ENCODE measurements at regions not wholly inside any gene's neighbourhood (a gene's known extent, or its start where the extent isn't known, plus 50 kb on each side); places are given as distances from the start of the nearest gene placed in this dataset.

- Histone ChIP-seq H3K79me1 (ENCODE audit: low read depth in 1 of 2, low read length in 2 of 2) (no peaks in the 10 kb centered on the region), H2BK5ac (ENCODE audit: low read depth, low read length, poor library complexity, severe bottlenecking) (no peak overlapping the region), H3K56ac (ENCODE audit: extremely low read depth, insufficient read depth, low read length) (no peak overlapping the region), H3K9me3 (ENCODE audit: control insufficient read depth, insufficient read depth, low read length) (no peaks in the 10 kb centered on the region), H4K20me1 (ENCODE audit: insufficient read depth, low read length) (no peaks in the 10 kb centered on the region), H2AK9ac (replicated peaks; ENCODE audit: low read depth, low read length, poor library complexity) (no peak overlapping the region), H3K14ac (replicated peaks; ENCODE audit: low read depth, low read length) (no peak overlapping the region), H2BK120ac (ENCODE audit: low read depth, low read length) (no peak overlapping the region), H3K9me1 (ENCODE audit: insufficient read depth, low read length) (no peaks in the 10 kb centered on the region), H3K23ac (ENCODE audit: low read depth, low read length) (no peak overlapping the region), H3K4me3 (ENCODE audit: insufficient read depth, low read depth, low read length) (no peak overlapping the region), H4K5ac (ENCODE audit: low read depth, low read length) (no peak overlapping the region), H2AFZ (replicated peaks; ENCODE audit: low read length, poor library complexity) (no peak overlapping the region), H3K36me3 (ENCODE audit: control insufficient read depth, insufficient read depth, low read length) (no peaks in the 10 kb centered on the region), H3K4me1 (ENCODE audit: control insufficient read depth, insufficient read depth, low read length) (no peaks in the 10 kb centered on the region), H4K8ac (ENCODE audit: low read depth in 2 of 2, low read length in 2 of 2) (no peak overlapping the region), H2BK15ac (ENCODE audit: low read depth, low read length) (no peak overlapping the region), H4K91ac (ENCODE audit: insufficient read depth, low read depth, low read length) (no peak overlapping the region), H3K27me3 (ENCODE audit: control insufficient read depth, insufficient read depth, low read length) (no peaks in the 10 kb centered on the region), H3K4me2 (ENCODE audit: low read depth, low read length) (no peak overlapping the region), H2BK20ac (ENCODE audit: low read depth, low read length) (no peak overlapping the region), H2AK5ac (ENCODE audit: low read depth, low read length) (no peak overlapping the region), H3K18ac (ENCODE audit: low read depth, low read length) (no peak overlapping the region), H3K4ac (ENCODE audit: low read depth, low read length) (no peak overlapping the region), H3K9ac (ENCODE audit: low read depth, low read length) (no peak overlapping the region), H3K27ac (ENCODE audit: insufficient read depth, low read length) (no peak overlapping the region)
- POLR2A ChIA-PET (ENCODE audit: unreplicated experiment) = no interaction called here
- DNase-seq (no peak), ATAC-seq (ENCODE audit: low read depth) (no peak)
- intact Hi-C loops (cut with micrococcal nuclease) (no loop called here), in situ Hi-C loops (cut with MboI; ENCODE audit: low sequenced_read_pairs) (no loop called here), dilution Hi-C loops (cut with HindIII; ENCODE audit: low sequenced_read_pairs, unreplicated experiment) (no loop called here)
- no TSS peak for BruUV-seq (replicated peaks)
- TF ChIP-seq FOS (IDR thresholded peaks at IDR 0.05; ENCODE audit: low read depth, low read length) (no peak), MAZ (IDR thresholded peaks at IDR 0.05; ENCODE audit: borderline replicate concordance, low read depth, low read length) (no peak), RAD21 (IDR thresholded peaks at IDR 0.05; ENCODE audit: low read length) (no peak), RFX5 (IDR thresholded peaks at IDR 0.05; ENCODE audit: low read depth, low read length) (no peak), POLR2A (IDR thresholded peaks at IDR 0.05; ENCODE audit: low read depth, low read length) (no peak)
- TF ChIP-seq, protein P1, sequence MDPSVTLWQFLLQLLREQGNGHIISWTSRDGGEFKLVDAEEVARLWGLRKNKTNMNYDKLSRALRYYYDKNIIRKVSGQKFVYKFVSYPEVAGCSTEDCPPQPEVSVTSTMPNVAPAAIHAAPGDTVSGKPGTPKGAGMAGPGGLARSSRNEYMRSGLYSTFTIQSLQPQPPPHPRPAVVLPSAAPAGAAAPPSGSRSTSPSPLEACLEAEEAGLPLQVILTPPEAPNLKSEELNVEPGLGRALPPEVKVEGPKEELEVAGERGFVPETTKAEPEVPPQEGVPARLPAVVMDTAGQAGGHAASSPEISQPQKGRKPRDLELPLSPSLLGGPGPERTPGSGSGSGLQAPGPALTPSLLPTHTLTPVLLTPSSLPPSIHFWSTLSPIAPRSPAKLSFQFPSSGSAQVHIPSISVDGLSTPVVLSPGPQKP (IDR thresholded peaks at IDR 0.05; ENCODE audit: borderline replicate concordance, low read depth, low read length) = no peak
- TF ChIP-seq, protein P2, sequence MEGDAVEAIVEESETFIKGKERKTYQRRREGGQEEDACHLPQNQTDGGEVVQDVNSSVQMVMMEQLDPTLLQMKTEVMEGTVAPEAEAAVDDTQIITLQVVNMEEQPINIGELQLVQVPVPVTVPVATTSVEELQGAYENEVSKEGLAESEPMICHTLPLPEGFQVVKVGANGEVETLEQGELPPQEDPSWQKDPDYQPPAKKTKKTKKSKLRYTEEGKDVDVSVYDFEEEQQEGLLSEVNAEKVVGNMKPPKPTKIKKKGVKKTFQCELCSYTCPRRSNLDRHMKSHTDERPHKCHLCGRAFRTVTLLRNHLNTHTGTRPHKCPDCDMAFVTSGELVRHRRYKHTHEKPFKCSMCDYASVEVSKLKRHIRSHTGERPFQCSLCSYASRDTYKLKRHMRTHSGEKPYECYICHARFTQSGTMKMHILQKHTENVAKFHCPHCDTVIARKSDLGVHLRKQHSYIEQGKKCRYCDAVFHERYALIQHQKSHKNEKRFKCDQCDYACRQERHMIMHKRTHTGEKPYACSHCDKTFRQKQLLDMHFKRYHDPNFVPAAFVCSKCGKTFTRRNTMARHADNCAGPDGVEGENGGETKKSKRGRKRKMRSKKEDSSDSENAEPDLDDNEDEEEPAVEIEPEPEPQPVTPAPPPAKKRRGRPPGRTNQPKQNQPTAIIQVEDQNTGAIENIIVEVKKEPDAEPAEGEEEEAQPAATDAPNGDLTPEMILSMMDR (conservative IDR thresholded peaks at IDR 0.05; ENCODE audit: low read depth, low read length) = no peak
- CTCF ChIA-PET = no interaction called here
Observed at GRCh38 chr7:18312482-18312881, 183.1 kb upstream of the HDAC9 start.

Data from IMR-90 (cell line).